ENCODE measurements at regions not wholly inside any gene's neighbourhood (a gene's known extent, or its start where the extent isn't known, plus 50 kb on each side); places are given as distances from the start of the nearest gene placed in this dataset.

DNA sequence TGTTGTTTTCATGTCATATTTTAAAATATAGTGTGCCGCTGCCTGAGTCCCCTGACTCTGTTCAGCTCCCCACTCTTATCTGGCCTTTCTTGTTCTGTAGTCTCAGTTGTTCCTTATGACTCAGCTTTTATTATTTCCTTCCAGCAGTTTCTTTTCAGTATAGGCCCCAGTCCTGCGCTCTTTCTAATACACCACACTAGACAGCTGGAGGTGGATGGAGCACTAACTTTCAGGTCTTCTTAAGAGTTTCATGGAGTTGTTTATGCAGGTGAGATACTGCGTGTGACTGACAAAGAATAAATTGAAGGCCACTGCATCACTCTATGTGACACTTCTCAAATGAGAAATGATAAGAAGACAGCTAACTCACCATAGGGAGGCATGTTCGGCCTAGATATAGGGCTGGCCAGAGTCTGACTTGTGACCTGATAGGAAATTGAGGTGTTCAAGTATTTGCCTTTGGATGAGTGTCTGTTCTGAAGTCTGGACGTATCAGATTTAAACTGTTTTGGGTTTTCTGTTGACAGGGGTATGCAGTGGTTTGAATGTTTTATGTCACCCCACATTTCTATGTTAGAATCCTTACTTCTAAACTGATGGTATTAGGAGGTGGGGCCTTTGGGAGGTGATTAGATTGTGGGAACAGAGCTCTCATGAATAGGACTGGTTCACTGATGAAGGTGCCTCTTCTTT, 60.8 kb upstream of the CLMN start:
- Histone ChIP-seq H3K4me2 (ENCODE audit: control insufficient read depth, insufficient read depth) (no peak overlapping the region), H3K4me3 (no peak overlapping the region), H3K36me3 (ENCODE audit: control insufficient read depth in 2 of 2, insufficient read depth in 2 of 2, low read length in 1 of 2) (no peaks in the 10 kb centered on the region), H2AFZ (ENCODE audit: control insufficient read depth, low read depth, low read length) (no peak overlapping the region), H3K27ac (ENCODE audit: control insufficient read depth, insufficient read depth) (no peak overlapping the region), H4K20me1 (ENCODE audit: control insufficient read depth, insufficient read depth) (no peaks in the 10 kb centered on the region), H3K79me2 (ENCODE audit: control insufficient read depth, insufficient read depth, low read length) (no peaks in the 10 kb centered on the region), H3K4me1 (ENCODE audit: control insufficient read depth, insufficient read depth, low read length) (no peaks in the 10 kb centered on the region), H3K9me3 (replicated peaks; ENCODE audit: control insufficient read depth, insufficient read depth, low read length) (no peaks in the 10 kb centered on the region; the same call in 2 of the 3 replicates), H3K27me3 (replicated peaks in 1 of 2; ENCODE audit: control insufficient read depth in 2 of 2, insufficient read depth in 2 of 2, low read length in 1 of 2) (peaks cover 2% of the 10 kb centered on the region in 2 experiments; a peak in 2 of 4 replicates), H3K9ac (ENCODE audit: control insufficient read depth, insufficient read depth, low read length) (no peak overlapping the region)
- POLR2A ChIA-PET, result no interaction called here
- CTCF ChIA-PET, result interaction anchor here (1.1 to 3.3 kb wide), 2 partner anchors 19 to 185 kb away, joined by 4 to 10 read pairs; no protein-coding TSS in a partner anchor
- ATAC-seq (no peak), DNase-seq (ENCODE audit: low read depth, low spot score) (no peak), FAIRE-seq (no peak)
- SMC1A ChIA-PET (ENCODE audit: uncharacterized antibody, unreplicated experiment), result interaction anchor here (1.4 kb wide), 1 partner anchor 15 kb away, joined by 4 read pairs; no protein-coding TSS in a partner anchor
- BruUV-seq (replicated peaks), result no TSS peak
- in situ Hi-C loops (cut with MboI), result loop anchor here (25.0 kb wide), 1 partner anchor 693 kb away; no protein-coding TSS in a partner anchor
- 50% methylated on average over 5 of the region's 5 CpGs for whole genome bisulfite sequencing (ENCODE audit: insufficient coverage, insufficient replicate concordance, low lambda C conversion rate, missing lambda C conversion rate)
- RAD21 ChIA-PET (ENCODE audit: unreplicated experiment), result no interaction called here
- intact Hi-C loops (cut with micrococcal nuclease; ENCODE audit: unreplicated experiment), result no loop called here
- TF ChIP-seq PBX3 (IDR thresholded peaks at IDR 0.05; ENCODE audit: insufficient replicate concordance, low read depth, low read length) (no peak), JUNB (IDR thresholded peaks at IDR 0.05) (no peak), ATF3 (IDR thresholded peaks at IDR 0.05; ENCODE audit: borderline replicate concordance, extremely low read depth, low read depth, low read length) (no peak), ZSCAN29 (IDR thresholded peaks at IDR 0.05) (no peak), MXI1 (IDR thresholded peaks at IDR 0.05; ENCODE audit: low read depth, low read length) (no peak), E4F1 (IDR thresholded peaks at IDR 0.05; ENCODE audit: borderline replicate concordance, partially characterized antibody) (no peak), NFYA (IDR thresholded peaks at IDR 0.05; ENCODE audit: borderline replicate concordance, low read depth, low read length) (no peak), ZBTB40 (IDR thresholded peaks at IDR 0.05; ENCODE audit: borderline replicate concordance) (no peak), YY1 (IDR thresholded peaks at IDR 0.05; ENCODE audit: low read depth, low read length) (no peak), RCOR1 (conservative IDR thresholded peaks at IDR 0.05; ENCODE audit: low read depth, low read length) (no peak), ZNF622 (IDR thresholded peaks at IDR 0.05) (no peak), SUZ12 (IDR thresholded peaks at IDR 0.05; ENCODE audit: unreplicated experiment) (no peak)
- TF ChIP-seq, protein P1, sequence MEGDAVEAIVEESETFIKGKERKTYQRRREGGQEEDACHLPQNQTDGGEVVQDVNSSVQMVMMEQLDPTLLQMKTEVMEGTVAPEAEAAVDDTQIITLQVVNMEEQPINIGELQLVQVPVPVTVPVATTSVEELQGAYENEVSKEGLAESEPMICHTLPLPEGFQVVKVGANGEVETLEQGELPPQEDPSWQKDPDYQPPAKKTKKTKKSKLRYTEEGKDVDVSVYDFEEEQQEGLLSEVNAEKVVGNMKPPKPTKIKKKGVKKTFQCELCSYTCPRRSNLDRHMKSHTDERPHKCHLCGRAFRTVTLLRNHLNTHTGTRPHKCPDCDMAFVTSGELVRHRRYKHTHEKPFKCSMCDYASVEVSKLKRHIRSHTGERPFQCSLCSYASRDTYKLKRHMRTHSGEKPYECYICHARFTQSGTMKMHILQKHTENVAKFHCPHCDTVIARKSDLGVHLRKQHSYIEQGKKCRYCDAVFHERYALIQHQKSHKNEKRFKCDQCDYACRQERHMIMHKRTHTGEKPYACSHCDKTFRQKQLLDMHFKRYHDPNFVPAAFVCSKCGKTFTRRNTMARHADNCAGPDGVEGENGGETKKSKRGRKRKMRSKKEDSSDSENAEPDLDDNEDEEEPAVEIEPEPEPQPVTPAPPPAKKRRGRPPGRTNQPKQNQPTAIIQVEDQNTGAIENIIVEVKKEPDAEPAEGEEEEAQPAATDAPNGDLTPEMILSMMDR (IDR thresholded peaks at IDR 0.05 in 2 of 3, conservative IDR thresholded peaks at IDR 0.05 in 1 of 3; ENCODE audit: control insufficient read depth in 2 of 3, extremely low read depth in 1 of 3, insufficient read depth in 1 of 3, low read depth in 3 of 3, low read length in 3 of 3), result no peak

All from GM12878 (cell line).